ENCODE measurements at regions not wholly inside any gene's neighbourhood (a gene's known extent, or its start where the extent isn't known, plus 50 kb on each side); places are given as distances from the start of the nearest gene placed in this dataset.

DNA sequence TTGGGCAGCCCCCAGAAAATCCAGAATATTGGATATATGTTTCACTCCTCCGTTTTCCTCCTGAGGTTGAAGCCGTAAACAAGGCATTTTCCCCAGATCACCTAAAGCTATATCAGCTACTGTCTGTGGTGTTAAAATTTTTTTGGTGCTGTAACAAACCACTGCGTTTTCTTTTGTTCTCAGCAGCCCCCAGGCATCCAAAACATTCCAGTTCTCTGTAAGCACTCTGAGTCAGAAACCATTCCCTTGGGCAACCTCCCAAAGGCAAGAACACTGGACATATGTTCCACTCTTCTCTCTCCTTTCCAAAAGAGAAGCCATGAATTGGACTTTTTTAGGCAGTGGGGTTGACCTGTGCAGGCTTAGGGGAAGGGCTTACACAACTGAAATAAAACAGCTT is 310.9 kb downstream of the MID1IP1 start:
- DNase-seq (ENCODE audit: low read depth): no peak
- TF ChIP-seq, protein P1, sequence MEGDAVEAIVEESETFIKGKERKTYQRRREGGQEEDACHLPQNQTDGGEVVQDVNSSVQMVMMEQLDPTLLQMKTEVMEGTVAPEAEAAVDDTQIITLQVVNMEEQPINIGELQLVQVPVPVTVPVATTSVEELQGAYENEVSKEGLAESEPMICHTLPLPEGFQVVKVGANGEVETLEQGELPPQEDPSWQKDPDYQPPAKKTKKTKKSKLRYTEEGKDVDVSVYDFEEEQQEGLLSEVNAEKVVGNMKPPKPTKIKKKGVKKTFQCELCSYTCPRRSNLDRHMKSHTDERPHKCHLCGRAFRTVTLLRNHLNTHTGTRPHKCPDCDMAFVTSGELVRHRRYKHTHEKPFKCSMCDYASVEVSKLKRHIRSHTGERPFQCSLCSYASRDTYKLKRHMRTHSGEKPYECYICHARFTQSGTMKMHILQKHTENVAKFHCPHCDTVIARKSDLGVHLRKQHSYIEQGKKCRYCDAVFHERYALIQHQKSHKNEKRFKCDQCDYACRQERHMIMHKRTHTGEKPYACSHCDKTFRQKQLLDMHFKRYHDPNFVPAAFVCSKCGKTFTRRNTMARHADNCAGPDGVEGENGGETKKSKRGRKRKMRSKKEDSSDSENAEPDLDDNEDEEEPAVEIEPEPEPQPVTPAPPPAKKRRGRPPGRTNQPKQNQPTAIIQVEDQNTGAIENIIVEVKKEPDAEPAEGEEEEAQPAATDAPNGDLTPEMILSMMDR (conservative IDR thresholded peaks at IDR 0.05; ENCODE audit: low read depth, low read length): no peak
- no peak overlapping the region for H3K4me3 ChIP-seq (ENCODE audit: low read length)

DNA sequence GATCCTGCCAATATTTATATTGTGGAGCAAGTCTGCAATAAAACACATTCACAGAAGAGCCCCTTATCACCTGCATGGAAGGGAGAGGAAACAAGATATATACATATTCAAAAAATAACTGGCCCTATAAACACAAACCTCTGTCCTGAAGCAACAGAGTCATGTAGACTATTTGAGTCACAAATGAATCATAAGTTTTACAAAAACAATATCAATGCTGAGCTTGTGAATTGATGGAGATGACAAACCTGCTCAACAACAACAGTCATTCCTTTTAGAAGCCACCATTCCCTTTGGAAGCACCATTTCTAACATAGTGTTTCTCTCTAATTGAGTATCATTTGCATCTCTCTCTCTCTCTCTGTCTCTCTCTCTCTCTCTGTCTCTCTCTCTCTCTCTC is 313.9 kb downstream of the MID1IP1 start:
- TF ChIP-seq, protein P1 (conservative IDR thresholded peaks at IDR 0.05; ENCODE audit: low read depth, low read length): no peak
- DNase-seq (ENCODE audit: low read depth): no peak
- H3K4me3 ChIP-seq (ENCODE audit: low read length): no peak overlapping the region

DNA sequence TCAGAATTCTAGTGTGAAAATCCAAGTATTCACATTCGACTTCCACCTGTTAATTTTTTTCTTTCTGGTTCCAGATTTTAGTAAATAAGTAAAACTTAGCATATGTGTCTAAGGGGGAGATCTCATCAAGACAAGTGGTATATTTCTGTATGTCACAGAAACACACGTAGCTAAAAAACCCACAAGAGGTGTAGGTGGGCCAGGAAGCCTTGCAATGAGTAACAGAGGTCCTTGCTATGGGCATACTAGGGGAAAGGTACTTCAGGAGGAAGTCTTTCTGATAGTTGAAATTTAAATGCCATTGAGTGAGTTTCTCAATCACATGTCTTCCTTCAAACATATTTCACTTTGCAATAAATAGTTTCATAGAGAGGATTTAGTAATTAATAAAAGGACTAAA is 315.8 kb downstream of the MID1IP1 start:
- no peak for DNase-seq (ENCODE audit: low read depth)
- no peak overlapping the region for H3K4me3 ChIP-seq (ENCODE audit: low read length)
- TF ChIP-seq, protein P1 (conservative IDR thresholded peaks at IDR 0.05; ENCODE audit: low read depth, low read length): no peak

DNA sequence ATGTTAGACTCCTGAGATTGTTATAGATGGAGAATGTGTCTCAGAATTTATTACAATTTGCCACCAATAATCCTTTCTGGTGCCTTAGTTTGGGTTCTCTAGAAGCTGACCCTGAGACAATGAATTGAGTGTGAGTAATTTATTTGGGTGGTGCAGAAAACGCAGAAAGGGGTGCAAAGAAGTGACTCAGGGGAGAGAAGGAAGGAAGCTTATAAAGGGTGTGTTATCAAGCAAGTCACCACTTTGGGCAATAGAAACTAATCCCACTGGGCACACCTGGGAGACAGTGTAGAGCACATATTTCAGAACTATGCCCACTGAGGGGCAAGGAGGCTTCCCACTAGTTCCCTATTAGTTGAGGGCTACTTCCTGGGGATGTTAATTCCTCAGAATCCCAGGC is 320.6 kb downstream of the MID1IP1 start:
- H3K4me3 ChIP-seq (ENCODE audit: low read length): no peak overlapping the region
- no peak for DNase-seq (ENCODE audit: low read depth)
- TF ChIP-seq, protein P1 (conservative IDR thresholded peaks at IDR 0.05; ENCODE audit: low read depth, low read length): no peak

DNA sequence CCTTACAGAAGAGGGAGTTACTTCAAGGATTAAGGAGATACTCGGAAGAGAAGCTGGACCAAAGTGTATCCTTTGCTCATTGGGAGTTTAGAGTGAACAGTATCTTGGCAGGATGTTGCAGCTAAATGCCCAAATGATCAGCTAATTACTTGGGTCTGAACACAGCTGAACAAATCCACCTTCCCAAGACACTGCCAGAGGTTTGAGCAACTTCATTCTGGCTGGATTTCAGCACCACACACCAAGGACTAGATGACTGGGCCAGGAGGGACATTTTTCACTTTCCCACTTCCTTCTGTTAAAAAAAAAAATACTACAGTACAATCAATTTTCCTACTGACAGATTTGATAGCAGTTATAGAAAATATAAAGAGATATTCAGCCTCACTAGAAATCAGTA is 324.6 kb downstream of the MID1IP1 start:
- DNase-seq (ENCODE audit: low read depth): no peak
- TF ChIP-seq, protein P1 (conservative IDR thresholded peaks at IDR 0.05; ENCODE audit: low read depth, low read length): no peak
- H3K4me3 ChIP-seq (ENCODE audit: low read length): no peak overlapping the region

DNA sequence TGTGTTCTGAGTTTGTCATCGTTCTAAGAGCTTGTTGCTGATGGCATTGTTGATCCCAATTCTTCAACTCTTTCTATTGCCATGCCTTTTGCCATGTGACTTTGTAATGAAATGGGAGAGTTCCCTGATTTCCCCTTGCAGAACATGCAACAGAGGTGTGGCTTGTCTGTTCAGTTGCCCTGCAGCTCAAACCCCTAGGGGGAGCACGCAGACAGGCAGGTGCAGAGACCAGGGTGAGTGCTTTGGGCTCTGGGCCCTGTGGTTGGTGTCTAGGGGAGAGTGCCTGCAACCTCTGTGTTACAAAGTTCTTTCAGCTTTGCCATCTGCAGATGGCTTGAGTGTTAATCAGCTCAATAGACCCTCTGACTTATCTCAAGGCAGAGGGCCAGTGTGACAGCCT is 332.7 kb downstream of the MID1IP1 start:
- TF ChIP-seq, protein P1 (conservative IDR thresholded peaks at IDR 0.05; ENCODE audit: low read depth, low read length): no peak
- no peak for DNase-seq (ENCODE audit: low read depth)
- H3K4me3 ChIP-seq (ENCODE audit: low read length): no peak overlapping the region

DNA sequence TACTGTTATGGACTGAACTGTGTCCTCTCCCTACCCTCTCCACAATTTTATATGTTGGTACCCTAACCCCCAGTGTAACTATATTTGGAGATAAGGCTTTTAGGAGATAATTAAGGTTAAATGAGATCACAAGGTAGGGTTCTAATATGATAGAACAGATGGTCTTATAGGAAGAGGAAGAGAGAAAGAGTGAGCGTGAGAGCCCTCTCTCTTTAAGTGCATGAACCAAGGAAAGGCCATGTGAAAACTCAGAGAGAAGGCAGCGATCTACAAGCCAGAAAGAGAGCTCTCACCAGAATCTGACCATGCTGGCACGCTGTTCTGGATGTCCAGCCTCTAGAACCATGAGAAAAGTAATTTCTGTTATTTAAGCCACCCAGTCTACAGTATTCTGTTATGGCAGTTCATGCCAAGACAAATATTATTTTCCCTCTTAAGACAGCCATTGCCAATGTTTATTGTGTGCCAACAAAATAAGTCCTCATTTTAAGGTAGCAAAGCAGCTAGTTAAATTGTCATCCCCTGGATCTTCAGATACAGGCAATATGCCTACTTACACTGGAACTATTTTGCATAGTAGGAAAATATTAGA is 336.2 kb downstream of the MID1IP1 start:
- TF ChIP-seq, protein P1 (conservative IDR thresholded peaks at IDR 0.05; ENCODE audit: low read depth, low read length): no peak
- H3K4me3 ChIP-seq (ENCODE audit: low read length): no peak overlapping the region
- DNase-seq (ENCODE audit: low read depth): no peak
